ENCODE measurements at regions not wholly inside any gene's neighbourhood (a gene's known extent, or its start where the extent isn't known, plus 50 kb on each side); places are given as distances from the start of the nearest gene placed in this dataset.

GRCh38 chrX:40374486-40374885, 206.3 kb upstream of the ATP6AP2 start:
- TF ChIP-seq CTCF (IDR thresholded peaks at IDR 0.05) = no peak
- TF ChIP-seq EP300 (IDR thresholded peaks at IDR 0.05) = no peak

All from suprapubic skin (tissue), 3 donors.